ENCODE measurements at regions not wholly inside any gene's neighbourhood (a gene's known extent, or its start where the extent isn't known, plus 50 kb on each side); places are given as distances from the start of the nearest gene placed in this dataset.
"Not testable (repeated sequence)": the region's sequence is repeated elsewhere in the genome, so short reads cannot be mapped to it uniquely, and the experiment has no call there.

- DNase-seq, result no peak
Measured at GRCh38 chr14:101083564-101084435, 180.3 kb upstream of the RTL1 start.

GRCh38 chr14:101084436-101084826, 180.9 kb upstream of the RTL1 start:
- no peak for DNase-seq

DNA sequence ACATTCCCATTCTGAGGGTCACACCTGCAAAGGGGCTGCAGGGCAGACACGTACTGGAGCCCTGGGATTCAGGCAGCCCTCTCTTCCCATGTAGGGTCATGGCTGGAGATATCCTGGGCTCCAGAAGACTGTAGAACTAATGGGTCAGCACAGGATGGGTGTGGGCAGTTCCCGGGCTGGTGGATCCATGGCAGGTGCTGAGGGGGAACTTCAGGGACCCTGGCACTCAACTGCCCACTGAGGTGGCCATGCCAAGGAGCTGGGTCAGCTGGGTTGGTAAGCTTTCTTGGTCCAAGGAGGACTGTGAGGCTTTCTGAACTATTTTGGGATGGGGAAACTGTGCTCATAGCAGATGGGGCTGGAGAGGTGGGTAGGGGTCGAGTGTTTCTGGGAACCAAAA, 183.4 kb upstream of the RTL1 start:
- DNase-seq, result no peak

DNA sequence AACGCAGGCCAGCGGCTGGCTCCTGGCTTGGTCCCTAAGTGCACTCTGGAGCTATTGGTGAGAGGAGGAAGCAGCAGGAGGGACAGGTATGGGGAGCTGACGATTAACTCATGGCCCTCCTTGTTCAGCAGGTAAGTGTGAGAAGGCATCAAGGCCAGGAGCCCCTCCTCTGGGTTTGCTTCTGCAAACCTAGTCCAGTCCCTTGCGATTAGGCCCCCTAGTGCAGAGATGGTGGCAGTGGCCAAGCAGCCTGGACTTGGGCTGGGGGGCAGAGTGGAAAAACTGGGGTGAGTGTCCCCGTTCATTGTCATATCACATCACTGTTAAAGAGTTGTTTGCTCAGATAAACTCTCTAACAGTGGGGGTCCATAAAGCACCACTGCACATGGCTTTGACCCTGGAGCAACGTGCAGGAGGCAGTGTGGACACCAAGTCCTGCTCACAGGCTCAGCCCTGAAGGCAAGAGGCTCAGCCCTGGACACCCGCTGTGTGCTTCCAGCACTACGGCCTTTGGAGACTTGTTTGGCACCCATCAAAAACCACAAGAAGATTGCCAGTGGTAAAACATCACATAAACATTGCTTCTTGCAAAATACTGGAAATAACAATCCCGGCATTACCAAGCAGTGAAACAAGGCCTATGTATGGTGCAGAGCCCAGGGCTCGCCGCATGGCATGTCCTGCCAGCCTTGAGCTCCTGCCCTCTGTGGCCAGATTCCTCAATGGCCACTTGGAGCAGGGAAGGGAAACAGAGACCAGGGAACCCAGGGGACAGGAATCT, 184.3 kb upstream of the RTL1 start:
- DNase-seq, result no peak

DNA sequence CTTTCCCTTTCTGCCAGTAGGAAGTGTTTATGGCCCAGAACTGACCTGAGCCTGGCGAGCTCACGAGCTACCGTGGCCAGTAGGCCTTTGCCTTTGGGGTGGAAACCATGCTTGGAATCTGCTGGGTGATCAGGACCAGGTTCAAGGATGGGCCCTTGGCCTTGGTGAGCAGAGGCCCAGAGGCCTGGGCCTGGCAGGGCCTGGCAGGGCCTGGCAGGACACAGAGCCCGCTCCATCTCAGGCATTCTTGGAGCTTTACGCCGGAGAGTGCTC, 184.8 kb upstream of the RTL1 start:
- DNase-seq, result no peak

DNA sequence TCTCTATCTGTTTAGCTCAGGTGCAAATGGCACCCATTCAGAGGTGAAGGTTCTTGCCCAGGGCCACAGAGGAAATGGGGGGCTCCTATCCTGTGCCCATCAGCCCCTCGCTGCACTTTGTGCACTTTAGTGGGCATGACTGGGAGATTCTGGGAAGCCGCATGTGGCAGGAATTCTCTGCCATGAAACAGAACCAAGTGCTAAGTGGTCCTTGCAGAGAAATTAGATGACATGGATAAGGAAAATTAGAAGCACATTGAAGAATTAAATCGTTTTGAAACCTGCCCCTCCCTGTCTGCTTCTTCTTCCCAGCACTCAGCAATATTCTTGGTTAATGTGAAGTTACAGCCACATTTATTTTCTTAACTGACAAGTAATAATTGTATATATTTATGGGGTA, 185.2 kb upstream of the RTL1 start:
- DNase-seq, result no peak

- not testable (repeated sequence) for DNase-seq
Measured at GRCh38 chr14:101090478-101090877, 187.0 kb upstream of the RTL1 start.

DNA sequence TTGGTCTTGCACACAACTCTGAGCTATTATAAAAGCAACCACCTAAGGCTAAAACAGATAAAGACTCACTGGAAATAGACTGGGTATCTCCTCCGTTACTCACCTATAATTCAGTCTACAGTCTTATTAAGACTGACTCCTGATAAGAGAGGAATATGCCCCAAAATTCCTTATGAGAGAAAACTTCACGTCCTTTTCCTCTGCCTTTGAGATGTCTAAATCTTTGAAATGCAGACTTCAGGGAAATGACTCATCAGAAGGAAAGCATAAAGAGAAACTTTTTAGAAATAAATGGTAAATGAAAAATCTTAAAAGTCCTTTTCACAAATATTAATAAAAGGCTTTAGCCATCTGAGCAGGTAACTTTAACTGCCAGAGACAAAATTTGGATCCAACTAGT, 187.5 kb upstream of the RTL1 start:
- no peak for DNase-seq

- not testable (repeated sequence) for DNase-seq
Measured at GRCh38 chr14:101094916-101095315, 191.4 kb upstream of the RTL1 start.

DNA sequence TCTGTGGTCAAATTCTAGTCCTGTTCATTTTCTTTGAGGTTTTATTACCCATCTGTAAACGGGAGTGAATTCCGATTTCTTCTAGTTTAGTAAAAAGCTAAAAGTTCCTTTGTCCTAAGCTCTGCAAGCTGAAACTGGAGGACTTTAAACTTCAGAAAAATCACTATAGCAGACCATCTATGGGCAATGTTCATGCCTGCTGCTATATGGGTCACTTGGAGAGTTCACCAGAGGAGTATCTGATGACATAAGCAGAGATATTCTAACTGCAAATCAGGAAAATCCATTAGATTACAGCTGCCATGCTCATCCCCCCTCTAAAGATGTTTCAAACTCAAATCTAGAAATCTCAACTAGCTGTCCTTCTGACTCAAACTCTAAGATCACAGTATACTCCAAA, 193.0 kb upstream of the RTL1 start:
- no peak for DNase-seq

- DNase-seq, result no peak
Measured at GRCh38 chr14:101097109-101097793, 193.7 kb upstream of the RTL1 start.

- DNase-seq, result no peak
Measured at GRCh38 chr14:101098177-101098576, 194.7 kb upstream of the RTL1 start.

DNA sequence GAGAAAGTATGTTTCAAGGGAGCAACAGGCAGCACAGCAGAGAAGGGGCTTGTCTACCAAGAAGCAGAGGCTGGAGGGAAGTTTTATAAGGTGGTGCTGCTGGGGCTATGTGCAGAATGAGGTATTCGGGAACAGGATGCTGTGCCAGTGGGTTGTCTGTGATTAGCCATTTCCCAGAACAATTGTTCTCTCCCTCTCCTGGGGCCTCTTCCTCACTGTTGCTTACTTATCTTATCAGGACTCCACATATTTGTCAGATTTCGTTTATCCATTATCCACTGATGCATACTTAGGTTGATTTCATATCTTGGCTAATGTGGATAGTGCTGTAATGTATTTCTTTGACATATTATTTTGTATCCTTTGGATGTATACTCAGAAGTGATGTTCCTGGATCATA, 195.1 kb upstream of the RTL1 start:
- no peak for DNase-seq

GRCh38 chr14:101101456-101102056, 198.0 kb upstream of the RTL1 start:
- no peak for DNase-seq

GRCh38 chr14:101102875-101103274, 199.4 kb upstream of the RTL1 start:
- DNase-seq, result no peak

GRCh38 chr14:101103321-101103901, 199.9 kb upstream of the RTL1 start:
- no peak for DNase-seq

DNA sequence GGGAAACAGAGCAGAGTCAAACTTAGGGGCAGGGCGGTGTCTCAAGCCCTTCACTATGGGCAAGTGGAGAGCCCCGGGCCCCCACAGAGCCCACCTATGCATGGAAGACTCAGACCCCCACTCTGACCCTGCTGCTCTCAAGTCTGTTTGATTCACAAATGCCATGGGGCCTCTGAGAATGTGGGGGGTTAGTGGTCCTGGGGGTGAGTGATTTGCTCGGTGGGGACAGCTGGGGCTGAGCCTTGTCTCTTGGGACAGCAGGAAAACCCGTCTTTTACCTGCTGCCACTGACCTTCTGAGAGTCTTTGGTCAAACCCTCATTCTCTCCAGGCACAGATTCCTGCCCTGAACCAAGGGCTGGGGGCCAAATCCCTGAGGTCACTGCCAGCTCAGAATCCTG, 201.0 kb upstream of the RTL1 start:
- DNase-seq, result no peak

GRCh38 chr14:101105045-101105444, 201.5 kb upstream of the RTL1 start:
- no peak for DNase-seq

- DNase-seq, result no peak
Measured at GRCh38 chr14:101108579-101109346, 205.2 kb upstream of the RTL1 start.

DNA sequence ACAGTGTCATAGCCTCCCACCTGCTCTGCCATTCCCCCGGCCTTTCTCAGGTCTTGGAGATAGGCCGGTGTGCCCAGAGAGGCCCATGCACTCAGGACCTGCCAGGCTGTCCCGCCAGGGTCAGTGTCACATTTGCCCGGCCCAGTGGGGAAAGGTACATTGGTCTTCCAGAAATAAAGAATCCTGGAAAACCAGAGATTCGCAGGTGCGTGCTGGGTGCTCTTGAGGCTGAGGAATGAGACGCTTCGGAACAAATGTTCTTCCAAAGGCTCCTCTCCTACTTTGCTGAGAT, 205.8 kb upstream of the RTL1 start:
- no peak for DNase-seq

- no peak for DNase-seq
Measured at GRCh38 chr14:101109981-101110728, 206.6 kb upstream of the RTL1 start.
